Pancreas (tissue), 10 donors: ENCODE measurements at regions not wholly inside any gene's neighbourhood (a gene's known extent, or its start where the extent isn't known, plus 50 kb on each side); places are given as distances from the start of the nearest gene placed in this dataset.

ENCODE experiments used
- ATAC-seq, 4 donors: fragments of 200-7000 bp; cut with Tn5 transposase; one replicate each; pipeline versions ENCODE4 v1.8.0 to v1.9.1; 2020; ENCODE audit warnings: mild to moderate bottlenecking in 4 of 4, moderate library complexity in 4 of 4
- DNase-seq, 6 donors: peaks; one replicate each; pipeline ENCODE4 v3.0.0-alpha.2; 2020
- FAIRE-seq: peaks from 2 replicates; lab custom pipeline; 2012; peaks lifted over from hg19 to GRCh38; lab: Jason Lieb, UNC
- H3K27ac ChIP-seq, 4 donors: fragments of 200-600 bp; sonication (generic); 1 replicate in 3 of 4; 2 replicates in 1 of 4; pipeline versions ENCODE4 v1.5.0 to v1.8.0; 2020
- H3K27me3 ChIP-seq, 4 donors: fragments of 200-600 bp; one replicate each; pipeline ENCODE4 v1.8.0; 2021
- H3K36me3 ChIP-seq, 3 donors: fragments of 200-600 bp; sonication (generic) in 1 of 3; one replicate each; pipeline versions ENCODE4 v1.5.0 to v1.8.0; 2020 to 2021
- H3K4me1 ChIP-seq, 3 donors: fragments of 200-600 bp; one replicate each; pipeline ENCODE4 v1.8.0; 2021
- H3K4me3 ChIP-seq, 4 donors: fragments of 200-600 bp; sonication (generic) in 2 of 4; one replicate each; pipeline versions ENCODE4 v1.5.0 to v1.8.0; 2020 to 2021
- H3K9me3 ChIP-seq, 4 donors: fragments of 200-600 bp; one replicate each; pipeline ENCODE4 v1.8.0; 2021
- CTCF ChIP-seq, 4 donors: fragments of 200-600 bp; sonication (generic) in 3 of 4; IDR thresholded peaks; one replicate each; pipeline versions ENCODE4 v1.5.0 to v1.8.0; 2021; ENCODE audit warnings: antibody characterized with exemption in 4 of 4
- WGBS, 2 donors: extraction: QIAGEN DNeasy Blood & Tissue Kit; methylation state at CpG; one replicate each; pipeline ENCODE4 v1.1.7; 2013; 5-methylcytosine and 5-hydroxymethylcytosine counted together
- intact Hi-C, 3 donors: fragments of 100-400 bp; cut with DNase I; formaldehyde crosslinking; loops; one replicate each; pipeline versions ENCODE4 v1.11.1 to v1.14.2; 2022
- donor health status: healthy with polysubstance abuse.
- donor health status: DM: no; HTN: no; CAD: no; lungs with moderate emphysema.
- donor health status: DM: no; HTN: no; CAD: no.
- donor health status: control.
- donor health status: control.
- donor health status: Bipolar disorder and iron deficiency.
- donor health status: DM: yes; HTN: yes; CAD: no.
- donor health status: DM: no; HTN: no; CAD: no.
- donor health status: DM: no; HTN: no; CAD: no.
- donor health status: DM: yes; HTN: yes; CAD: no.

- ATAC-seq, result no peak
- Histone ChIP-seq H3K27me3 (no peaks in the 10 kb centered on the region), H3K27ac (no peak overlapping the region), H3K36me3 (no peaks in the 10 kb centered on the region), H3K9me3 (no peaks in the 10 kb centered on the region), H3K4me1 (no peaks in the 10 kb centered on the region), H3K4me3 (no peak overlapping the region)
- no peak for TF ChIP-seq CTCF (IDR thresholded peaks at IDR 0.05)
- FAIRE-seq, result no peak
- intact Hi-C loops, result no loop called here
- no peak for DNase-seq
- WGBS, 2 donors, result 46 to 47% methylated on average over 10 of the region's 10 CpGs
Measured at GRCh38 chr20:51104960-51105920, 82.3 kb upstream of the KCNG1 start.

- H3K27me3 ChIP-seq, result no peaks in the 10 kb centered on the region
- no peak for TF ChIP-seq CTCF (IDR thresholded peaks at IDR 0.05)
- no peaks in the 10 kb centered on the region for H3K4me1 ChIP-seq
- no peak for FAIRE-seq
- 20 to 21% methylated on average over 2 of the region's 2 CpGs for WGBS, 2 donors
- no peak overlapping the region for H3K4me3 ChIP-seq
- peak in 3 of 6 donors; percentile 23 to 40 (median 40) for DNase-seq
- ATAC-seq, result peak in 2 of 4 donors; percentile 59 to 74
- intact Hi-C loops, result no loop called here
- H3K27ac ChIP-seq, result peak overlapping the region in 2 of 4 donors; percentile 22 to 41
- no peaks in the 10 kb centered on the region for H3K36me3 ChIP-seq
- H3K9me3 ChIP-seq, result no peaks in the 10 kb centered on the region
Measured at GRCh38 chr20:51100617-51101016, 77.7 kb upstream of the KCNG1 start.

- 22 to 31% methylated on average over 1 of the region's 1 CpG for WGBS, 2 donors
- ATAC-seq (no peak), DNase-seq (no peak), FAIRE-seq (no peak)
- Histone ChIP-seq H3K27ac (no peak overlapping the region), H3K27me3 (no peaks in the 10 kb centered on the region), H3K36me3 (no peaks in the 10 kb centered on the region), H3K4me3 (no peak overlapping the region), H3K9me3 (no peaks in the 10 kb centered on the region), H3K4me1 (no peaks in the 10 kb centered on the region)
- intact Hi-C loops, result no loop called here
- no peak for TF ChIP-seq CTCF (IDR thresholded peaks at IDR 0.05)
Measured at GRCh38 chr20:51098284-51098810, 75.4 kb upstream of the KCNG1 start.

- FAIRE-seq, result no peak
- H3K27ac ChIP-seq, result no peak overlapping the region
- H3K4me1 ChIP-seq, result no peaks in the 10 kb centered on the region
- no peak for DNase-seq
- no peaks in the 10 kb centered on the region for H3K9me3 ChIP-seq
- no peaks in the 10 kb centered on the region for H3K36me3 ChIP-seq
- intact Hi-C loops, result no loop called here
- no peaks in the 10 kb centered on the region for H3K27me3 ChIP-seq
- no peak for TF ChIP-seq CTCF (IDR thresholded peaks at IDR 0.05)
- H3K4me3 ChIP-seq, result no peak overlapping the region
- 55 to 60% methylated on average over 8 of the region's 8 CpGs for WGBS, 2 donors
- ATAC-seq, result no peak
Measured at GRCh38 chr20:51097351-51098120, 74.6 kb upstream of the KCNG1 start.
